H1 (cell line): ENCODE measurements at regions not wholly inside any gene's neighbourhood (a gene's known extent, or its start where the extent isn't known, plus 50 kb on each side); places are given as distances from the start of the nearest gene placed in this dataset.

Experiments used
- CTCF ChIA-PET: fragments of 300-600 bp; sonication (Branson Sonifier 250); formaldehyde crosslinking; loops from one replicate; lab custom pipeline; 2021; ENCODE audit not compliant: partially characterized antibody; lab: Charles Lee
- POLR2A ChIA-PET: fragments of 300-600 bp; sonication (Branson Sonifier 250); formaldehyde crosslinking; loops from one replicate; lab custom pipeline; 2021; ENCODE audit warnings: inconsistent platforms; ENCODE audit not compliant: partially characterized antibody; lab: Charles Lee
- DNase-seq, 2 experiments: peaks; one replicate each; pipeline versions ENCODE4 v3.0.0 to v3.0.0-alpha.2; 2010 to 2022; ENCODE audit warnings: low spot score in 2 of 2, low read depth in 1 of 2, mixed read lengths in 1 of 2
- FAIRE-seq: peaks from 2 replicates; lab custom pipeline; 2011; peaks lifted over from hg19 to GRCh38; lab: Jason Lieb, UNC
- H2AFZ ChIP-seq: 2 replicates; pipeline ENCODE4 v1.8.1; 2012; ENCODE audit warnings: low read length, inconsistent platforms
- H2AK5ac ChIP-seq: 2 replicates; pipeline ENCODE4 v1.6.1; 2013; ENCODE audit warnings: low read depth, low read length
- H2BK120ac ChIP-seq: replicated peaks from 2 replicates; pipeline ENCODE3; 2013; ENCODE audit warnings: low read depth, low read length, inconsistent platforms
- H2BK12ac ChIP-seq: 2 replicates; pipeline ENCODE4 v1.6.1; 2013; ENCODE audit warnings: low read depth, low read length
- H2BK15ac ChIP-seq: 2 replicates; pipeline ENCODE4 v1.6.1; 2013; ENCODE audit warnings: low read length
- H2BK20ac ChIP-seq: 2 replicates; pipeline ENCODE4 v1.6.1; 2013; ENCODE audit warnings: low read length
- H2BK5ac ChIP-seq: 2 replicates; pipeline ENCODE4 v1.6.1; 2013; ENCODE audit warnings: low read depth, low read length
- H3K14ac ChIP-seq: 2 replicates; pipeline ENCODE4 v1.6.1; 2013; ENCODE audit warnings: inconsistent platforms; ENCODE audit not compliant: insufficient read length
- H3K18ac ChIP-seq: 2 replicates; pipeline ENCODE4 v1.6.1; 2013; ENCODE audit warnings: low read length; ENCODE audit errors: extremely low read depth
- H3K23ac ChIP-seq: 2 replicates; pipeline ENCODE4 v1.6.1; 2013; ENCODE audit warnings: inconsistent platforms; ENCODE audit not compliant: insufficient read length
- H3K23me2 ChIP-seq: 2 replicates; pipeline ENCODE4 v1.6.1; 2013; ENCODE audit warnings: low read depth, low read length
- H3K27ac ChIP-seq: 2 replicates; pipeline ENCODE4 v1.6.1; 2011; ENCODE audit warnings: low read depth, low read length, inconsistent platforms
- H3K27me3 ChIP-seq, 4 experiments: replicated peaks in 1 of 4; 1 replicate in 1 of 4; 2 replicates in 3 of 4; pipeline versions ENCODE4 v1.6.1 to v1.8.1; 2011 to 2013; ENCODE audit warnings: low read length in 3 of 4, mild to moderate bottlenecking in 3 of 4, inconsistent platforms in 2 of 4, mixed read lengths in 2 of 4, moderate library complexity in 1 of 4; ENCODE audit not compliant: control insufficient read depth in 3 of 4, insufficient read depth in 3 of 4; ENCODE audit errors: extremely low read depth in 1 of 4
- H3K36me3 ChIP-seq, 4 experiments: 2 replicates each; pipeline versions ENCODE4 v1.6.1 to v1.8.1; 2011 to 2013; ENCODE audit warnings: mild to moderate bottlenecking in 4 of 4, low read length in 3 of 4, moderate library complexity in 2 of 4, control low read depth in 1 of 4, inconsistent platforms in 1 of 4; ENCODE audit not compliant: insufficient read depth in 4 of 4, control insufficient read depth in 2 of 4
- H3K4ac ChIP-seq: replicated peaks from 2 replicates; pipeline ENCODE3; 2013; ENCODE audit warnings: low read length, low read depth, mixed read lengths, inconsistent platforms; ENCODE audit not compliant: insufficient read length
- H3K4me1 ChIP-seq, 4 experiments: replicated peaks in 1 of 4; 1 replicate in 1 of 4; 2 replicates in 3 of 4; pipeline versions ENCODE4 v1.6.1 to v1.8.1; 2011 to 2013; ENCODE audit warnings: low read length in 3 of 4, inconsistent platforms in 2 of 4, mixed read lengths in 1 of 4; ENCODE audit not compliant: insufficient read depth in 4 of 4, control insufficient read depth in 3 of 4
- H3K4me2 ChIP-seq, 2 experiments: 2 replicates each; pipeline versions ENCODE4 v1.6.1 to v1.8.1; 2011 to 2013; ENCODE audit warnings: low read depth in 2 of 2, low read length in 2 of 2, control low read depth in 1 of 2, inconsistent platforms in 1 of 2, mild to moderate bottlenecking in 1 of 2; ENCODE audit not compliant: insufficient read depth in 1 of 2
- H3K4me3 ChIP-seq, 4 experiments: fragments of 200-600, 300-600 bp in 1 of 4; sonication (generic), shearing (Covaris generic), sonication (Bioruptor Twin) in 1 of 4; 2 replicates each; pipeline versions ENCODE4 v1.5.1 to v1.8.1; 2011 to 2016; ENCODE audit warnings: low read length in 4 of 4, low read depth in 3 of 4, control low read depth in 2 of 4, inconsistent platforms in 2 of 4, mild to moderate bottlenecking in 2 of 4, mixed read lengths in 1 of 4, moderate library complexity in 1 of 4; ENCODE audit not compliant: insufficient read depth in 2 of 4; ENCODE audit errors: extremely low read depth in 1 of 4
- H3K56ac ChIP-seq: replicated peaks from 2 replicates; pipeline ENCODE3; 2013; ENCODE audit warnings: low read depth, mild to moderate bottlenecking, mixed read lengths, low read length, inconsistent platforms; ENCODE audit not compliant: insufficient read length
- H3K79me1 ChIP-seq: 2 replicates; pipeline ENCODE4 v1.6.1; 2013; ENCODE audit warnings: low read depth, low read length, control low read depth
- H3K79me2 ChIP-seq, 2 experiments: 2 replicates each; pipeline versions ENCODE4 v1.6.1 to v1.8.1; 2012 to 2013; ENCODE audit warnings: low read length in 2 of 2, mild to moderate bottlenecking in 2 of 2, inconsistent platforms in 1 of 2; ENCODE audit not compliant: insufficient read depth in 2 of 2, control insufficient read depth in 1 of 2
- H3K9ac ChIP-seq, 4 experiments: replicated peaks in 1 of 4; 1 replicate in 1 of 4; 2 replicates in 3 of 4; pipeline versions ENCODE4 v1.6.1 to v1.8.1; 2011 to 2013; ENCODE audit warnings: low read depth in 3 of 4, low read length in 3 of 4, control low read depth in 2 of 4, mild to moderate bottlenecking in 2 of 4, moderate library complexity in 2 of 4, inconsistent platforms in 1 of 4; ENCODE audit errors: extremely low read depth in 1 of 4
- H3K9me3 ChIP-seq, 2 experiments: 2 replicates each; pipeline versions ENCODE4 v1.6.1 to v1.8.1; 2012 to 2013; ENCODE audit warnings: mild to moderate bottlenecking in 2 of 2, moderate library complexity in 2 of 2, control low read depth in 1 of 2, inconsistent platforms in 1 of 2, low read depth in 1 of 2, low read length in 1 of 2, mixed read lengths in 1 of 2; ENCODE audit not compliant: insufficient read depth in 2 of 2
- H4K20me1 ChIP-seq, 2 experiments: replicated peaks in 1 of 2; 2 replicates each; pipeline versions ENCODE3 to v1.8.1; 2011 to 2013; ENCODE audit warnings: inconsistent platforms in 2 of 2, low read length in 2 of 2, mild to moderate bottlenecking in 1 of 2; ENCODE audit not compliant: insufficient read depth in 2 of 2, control insufficient read depth in 1 of 2
- H4K5ac ChIP-seq: 2 replicates; pipeline ENCODE4 v1.6.1; 2013; ENCODE audit warnings: low read length, low read depth, mixed read lengths, inconsistent platforms; ENCODE audit not compliant: insufficient read length
- H4K8ac ChIP-seq: 2 replicates; pipeline ENCODE4 v1.8.0; 2013; ENCODE audit warnings: mild to moderate bottlenecking, moderate library complexity, low read length, inconsistent platforms; ENCODE audit not compliant: insufficient read depth; ENCODE audit errors: extremely low read depth
- H4K91ac ChIP-seq: replicated peaks from 2 replicates; pipeline ENCODE3; 2013; ENCODE audit warnings: low read length, mixed read lengths, inconsistent platforms; ENCODE audit not compliant: insufficient read length
- CHD7 ChIP-seq: fragments of 300-600 bp; sonication (generic); IDR thresholded peaks from 2 replicates; pipeline ENCODE4 v1.7.1; 2012; ENCODE audit warnings: low read length, moderate library complexity, mild to moderate bottlenecking, inconsistent platforms; ENCODE audit not compliant: insufficient replicate concordance
- WGBS, 2 experiments: shearing (Covaris generic) in 1 of 2; methylation state at CpG; one replicate each; pipeline versions ENCODE4 v1.1.6 to v1.1.7; 2013 to 2015; ENCODE audit warnings: low lambda C conversion rate in 2 of 2, mixed read lengths in 2 of 2, inconsistent platforms in 1 of 2, low coverage in 1 of 2, missing lambda C conversion rate in 1 of 2; ENCODE audit not compliant: insufficient replicate concordance in 2 of 2, insufficient coverage in 1 of 2, insufficient read length in 1 of 2; ENCODE audit errors: extremely low coverage in 1 of 2, missing lambda C conversion rate in 1 of 2; 5-methylcytosine and 5-hydroxymethylcytosine counted together

DNA sequence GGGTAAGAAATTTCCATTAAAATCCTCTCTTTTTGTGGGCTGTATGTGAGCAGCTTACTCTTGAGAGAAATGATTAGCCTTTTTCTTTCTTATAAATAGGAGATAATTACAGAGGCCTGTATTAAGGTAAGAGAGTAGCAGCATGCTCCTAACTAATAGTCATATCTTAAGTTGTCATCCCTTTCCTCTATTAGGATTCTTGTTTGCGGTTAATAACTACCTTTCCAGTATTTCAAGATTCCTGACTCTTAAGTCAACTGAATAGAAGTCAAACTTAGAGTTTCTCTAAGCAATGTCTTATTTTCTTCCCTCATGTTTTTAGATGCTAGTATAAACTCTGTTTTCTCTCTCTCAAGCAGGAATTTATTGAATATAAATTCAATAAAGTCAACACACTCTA is 139.9 kb upstream of the GPRIN3 start:
- Histone ChIP-seq H3K23ac (no peak overlapping the region), H3K56ac (no peak overlapping the region), H3K36me3 (peaks cover 0 to 3% (median 0%) of the 10 kb centered on the region in 4 experiments; a peak in 1 of 8 replicates), H2BK120ac (no peak overlapping the region), H2AK5ac (no peak overlapping the region), H4K5ac (no peak overlapping the region), H3K4me3 (no peak overlapping the region), H3K27me3 (no peaks in the 10 kb centered on the region), H3K4me2 (no peak overlapping the region), H3K23me2 (no peaks in the 10 kb centered on the region), H4K20me1 (no peaks in the 10 kb centered on the region), H3K4ac (no peak overlapping the region), H3K79me2 (no peaks in the 10 kb centered on the region), H2AFZ (no peak overlapping the region), H2BK15ac (no peak overlapping the region), H3K9ac (no peak overlapping the region), H4K91ac (no peak overlapping the region), H3K27ac (no peak overlapping the region), H3K79me1 (no peaks in the 10 kb centered on the region), H2BK5ac (no peak overlapping the region), H2BK20ac (no peak overlapping the region), H3K18ac (no peak overlapping the region), H3K4me1 (no peaks in the 10 kb centered on the region), H3K9me3 (peaks cover 18 to 24% of the 10 kb centered on the region in 2 experiments), H2BK12ac (no peak overlapping the region), H4K8ac (no peak overlapping the region), H3K14ac (no peak overlapping the region)
- 96% methylated on average over 1 of the region's 1 CpG; no CpG with 5 or more reads in 1 of the 2 experiments for WGBS, 2 experiments
- no peak for FAIRE-seq
- POLR2A ChIA-PET: no interaction called here
- DNase-seq: no peak
- CTCF ChIA-PET: no interaction called here
- TF ChIP-seq CHD7: no peak
